ENCODE measurements at regions not wholly inside any gene's neighbourhood (a gene's known extent, or its start where the extent isn't known, plus 50 kb on each side); places are given as distances from the start of the nearest gene placed in this dataset.

DNA sequence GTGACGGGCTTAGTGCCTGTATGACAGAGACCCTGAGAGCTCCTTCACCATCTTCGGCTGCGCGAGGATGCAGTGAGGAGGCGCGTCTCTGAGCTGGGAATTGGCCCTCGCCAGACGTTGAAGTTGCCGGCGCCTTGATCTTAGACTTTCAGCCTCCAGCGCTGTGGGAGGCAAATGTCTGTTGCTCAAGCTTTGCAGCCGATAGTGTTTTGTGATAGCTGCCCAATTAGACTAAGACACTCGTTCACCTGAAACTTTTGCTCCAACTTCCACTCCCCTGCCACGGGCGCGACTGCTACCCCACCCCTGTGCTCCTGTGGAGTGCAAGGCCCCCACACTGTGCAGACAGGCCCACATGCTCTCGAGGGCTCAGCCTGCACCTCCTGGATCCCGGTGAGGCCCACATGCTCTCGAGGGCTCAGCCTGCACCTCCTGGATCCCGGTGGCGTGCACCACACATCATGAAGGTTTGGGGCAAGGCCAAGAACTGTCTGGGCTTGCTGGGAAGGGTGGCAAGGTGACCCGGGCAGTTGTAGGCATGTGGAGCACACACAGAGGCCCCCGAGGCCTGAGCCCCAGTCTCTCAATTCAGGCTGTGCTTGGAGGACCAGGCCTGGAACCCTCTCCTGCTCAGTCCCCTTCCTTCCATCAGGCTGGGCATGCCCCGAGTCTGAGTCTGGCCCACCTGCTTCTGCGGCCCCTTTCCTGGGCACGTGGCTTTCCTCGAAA, 324.6 kb downstream of the TMEM121 start:
- FAIRE-seq, result peak; percentile 87
- no peak for DNase-seq (ENCODE audit: insufficient read length, low spot score)

DNA sequence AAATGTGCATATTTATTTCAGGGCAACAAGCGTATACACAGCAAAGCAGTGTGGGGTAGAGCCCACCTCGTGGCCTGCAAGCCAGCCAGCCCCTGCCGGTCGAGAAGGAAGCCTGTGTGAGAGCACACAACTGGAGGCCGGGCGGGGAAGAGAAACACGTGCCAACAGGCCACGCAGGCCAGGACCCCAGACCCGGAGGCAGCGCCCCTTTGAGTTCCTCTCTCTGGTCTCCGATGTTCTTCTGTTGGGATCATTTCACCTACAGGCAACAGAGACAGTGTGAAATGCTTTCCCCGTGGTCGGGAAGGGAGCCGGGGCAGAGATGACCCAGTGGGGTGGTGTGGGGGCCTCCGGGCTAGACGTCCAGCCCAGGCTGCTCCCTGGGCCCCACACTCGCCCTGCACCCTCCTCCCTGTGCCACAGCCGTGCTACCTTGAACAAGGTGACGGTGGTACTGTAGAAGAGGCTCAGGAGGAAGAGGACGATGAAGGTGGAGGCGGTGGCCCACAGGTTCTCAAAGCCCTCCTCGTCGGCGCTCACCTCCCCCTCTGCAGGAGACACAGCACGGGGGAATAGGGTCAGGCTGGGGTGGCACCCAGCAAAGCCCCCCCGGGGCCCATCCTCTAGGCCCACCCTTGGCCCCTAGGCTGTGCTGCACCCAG, 325.5 kb downstream of the TMEM121 start:
- TF ChIP-seq SPI1 (IDR thresholded peaks at IDR 0.05; ENCODE audit: low read depth, low read length), result no peak
- TF ChIP-seq TAF1 (IDR thresholded peaks at IDR 0.05; ENCODE audit: low read depth, low read length), result no peak
- TF ChIP-seq PAX5 (IDR thresholded peaks at IDR 0.05; ENCODE audit: insufficient read depth, low read length, severe bottlenecking), result no peak
- peak; percentile 68 for TF ChIP-seq POU2F2 (IDR thresholded peaks at IDR 0.05; ENCODE audit: low read depth, low read length)
- peak; percentile 63 for TF ChIP-seq POLR2A (IDR thresholded peaks at IDR 0.05; ENCODE audit: low read depth, low read length)
- TF ChIP-seq POLR2AphosphoS5 (IDR thresholded peaks at IDR 0.05; ENCODE audit: low read depth, low read length), result peak; percentile 70
- FAIRE-seq (peak; percentile 79), DNase-seq (ENCODE audit: insufficient read length, low spot score) (no peak)

More for the DNA sequence above, 324.6 kb downstream of the TMEM121 start:
- peak; percentile 95; the same call in 1 of the 2 replicates for TF ChIP-seq POLR2AphosphoS5 (IDR thresholded peaks at IDR 0.05; ENCODE audit: low read depth, low read length)
- TF ChIP-seq TAF1 (IDR thresholded peaks at IDR 0.05; ENCODE audit: low read depth, low read length), result no peak
- no peak for TF ChIP-seq SPI1 (IDR thresholded peaks at IDR 0.05; ENCODE audit: low read depth, low read length)
- TF ChIP-seq POU2F2 (IDR thresholded peaks at IDR 0.05; ENCODE audit: low read depth, low read length), result 0 out of 2 replicates have a peak, but pooled peaks have one; percentile 51
- TF ChIP-seq POLR2A (IDR thresholded peaks at IDR 0.05; ENCODE audit: low read depth, low read length), result peak; percentile 78
- no peak for TF ChIP-seq PAX5 (IDR thresholded peaks at IDR 0.05; ENCODE audit: insufficient read depth, low read length, severe bottlenecking)

DNA sequence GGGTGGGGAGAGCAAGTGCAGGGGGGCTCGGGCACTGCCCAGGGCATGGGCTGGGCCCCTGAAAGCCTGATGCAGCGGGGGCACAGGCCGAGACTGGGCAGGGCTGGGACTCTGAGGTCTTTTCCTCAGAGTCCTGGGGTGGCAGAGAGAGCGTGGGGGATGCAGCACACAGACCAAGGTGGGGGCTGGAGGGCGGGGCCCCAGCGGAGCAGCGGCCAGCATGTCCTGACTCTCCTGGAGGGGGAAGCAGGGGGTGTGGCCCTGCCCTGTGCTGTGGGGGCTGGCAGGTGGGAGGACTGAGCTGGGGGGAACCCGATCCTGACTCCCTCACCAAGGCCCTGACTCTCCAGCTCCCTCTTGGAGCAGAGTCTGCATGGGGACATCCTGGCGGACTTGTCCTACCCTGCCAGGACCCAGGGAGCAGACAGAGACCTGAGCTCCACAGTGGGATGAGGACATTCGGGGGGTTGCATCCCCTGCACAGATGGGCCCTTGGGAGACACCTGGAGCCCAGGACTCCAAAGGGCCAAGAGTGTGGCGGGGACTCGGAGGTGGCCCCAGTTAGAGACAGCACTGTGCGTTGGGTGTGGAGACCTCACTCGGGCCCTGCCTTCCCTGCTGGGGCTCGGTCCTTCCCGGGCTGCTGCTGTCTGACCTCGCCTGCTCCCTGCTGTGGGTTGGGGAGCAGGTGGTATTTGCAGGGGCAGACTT, 326.1 kb downstream of the TMEM121 start:
- TF ChIP-seq TAF1 (IDR thresholded peaks at IDR 0.05; ENCODE audit: low read depth, low read length) (no peak), POLR2AphosphoS5 (IDR thresholded peaks at IDR 0.05; ENCODE audit: low read depth, low read length) (peak; percentile 98), SPI1 (IDR thresholded peaks at IDR 0.05; ENCODE audit: low read depth, low read length) (no peak), PAX5 (IDR thresholded peaks at IDR 0.05; ENCODE audit: insufficient read depth, low read length, severe bottlenecking) (no peak), POLR2A (IDR thresholded peaks at IDR 0.05; ENCODE audit: low read depth, low read length) (peak; percentile 96), POU2F2 (IDR thresholded peaks at IDR 0.05; ENCODE audit: low read depth, low read length) (peak; percentile 73)
- no peak for DNase-seq (ENCODE audit: insufficient read length, low spot score)
- FAIRE-seq, result no peak

DNA sequence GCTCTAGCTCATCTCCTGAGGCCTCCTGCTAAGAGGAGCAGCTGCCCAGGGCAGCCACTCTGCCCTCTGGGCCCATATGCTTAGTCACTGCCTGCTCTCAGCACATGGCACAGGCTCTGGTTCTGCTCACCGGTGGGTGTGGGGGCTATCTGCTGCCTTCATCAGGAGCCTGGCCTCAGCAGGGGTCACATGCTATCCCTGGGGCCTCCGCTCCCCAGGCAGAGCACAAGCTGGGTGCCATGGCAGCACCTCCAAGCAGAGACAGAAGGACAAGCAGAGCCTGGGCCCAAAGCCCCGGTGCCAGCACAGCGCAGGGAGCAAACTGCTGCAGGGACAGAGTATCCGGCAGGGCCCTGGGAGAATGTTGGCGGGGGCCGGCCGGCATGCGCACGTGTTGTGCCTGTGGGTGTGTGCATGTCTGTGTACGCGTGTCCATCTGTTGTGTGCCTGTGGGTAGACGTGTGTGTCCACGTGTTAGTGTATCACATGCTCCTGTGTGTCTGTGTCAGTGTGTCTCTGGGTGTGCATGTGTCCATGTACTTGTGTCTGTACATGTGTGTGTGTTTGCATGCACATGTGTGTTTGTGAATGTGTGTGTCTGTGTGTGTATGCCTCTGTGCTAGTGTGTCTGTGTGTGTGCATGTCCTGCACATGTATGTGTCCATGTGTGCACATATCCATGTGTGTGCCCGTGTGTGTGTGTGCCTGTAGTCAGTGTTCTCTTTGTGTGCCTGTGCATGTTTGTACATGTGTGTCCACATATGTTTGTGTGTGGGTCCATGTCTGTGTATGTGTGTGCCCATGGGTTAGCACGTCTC, 326.9 kb downstream of the TMEM121 start:
- no peak for DNase-seq (ENCODE audit: insufficient read length, low spot score)
- TF ChIP-seq TAF1 (IDR thresholded peaks at IDR 0.05; ENCODE audit: low read depth, low read length), result peak; percentile 51; the same call in 1 of the 2 replicates
- TF ChIP-seq POLR2A (IDR thresholded peaks at IDR 0.05; ENCODE audit: low read depth, low read length), result peak; percentile 98
- peak; percentile 89 for TF ChIP-seq POU2F2 (IDR thresholded peaks at IDR 0.05; ENCODE audit: low read depth, low read length)
- peak; percentile 98 for TF ChIP-seq POLR2AphosphoS5 (IDR thresholded peaks at IDR 0.05; ENCODE audit: low read depth, low read length)
- no peak for TF ChIP-seq PAX5 (IDR thresholded peaks at IDR 0.05; ENCODE audit: insufficient read depth, low read length, severe bottlenecking)
- no peak for TF ChIP-seq SPI1 (IDR thresholded peaks at IDR 0.05; ENCODE audit: low read depth, low read length)
- FAIRE-seq, result no peak

DNA sequence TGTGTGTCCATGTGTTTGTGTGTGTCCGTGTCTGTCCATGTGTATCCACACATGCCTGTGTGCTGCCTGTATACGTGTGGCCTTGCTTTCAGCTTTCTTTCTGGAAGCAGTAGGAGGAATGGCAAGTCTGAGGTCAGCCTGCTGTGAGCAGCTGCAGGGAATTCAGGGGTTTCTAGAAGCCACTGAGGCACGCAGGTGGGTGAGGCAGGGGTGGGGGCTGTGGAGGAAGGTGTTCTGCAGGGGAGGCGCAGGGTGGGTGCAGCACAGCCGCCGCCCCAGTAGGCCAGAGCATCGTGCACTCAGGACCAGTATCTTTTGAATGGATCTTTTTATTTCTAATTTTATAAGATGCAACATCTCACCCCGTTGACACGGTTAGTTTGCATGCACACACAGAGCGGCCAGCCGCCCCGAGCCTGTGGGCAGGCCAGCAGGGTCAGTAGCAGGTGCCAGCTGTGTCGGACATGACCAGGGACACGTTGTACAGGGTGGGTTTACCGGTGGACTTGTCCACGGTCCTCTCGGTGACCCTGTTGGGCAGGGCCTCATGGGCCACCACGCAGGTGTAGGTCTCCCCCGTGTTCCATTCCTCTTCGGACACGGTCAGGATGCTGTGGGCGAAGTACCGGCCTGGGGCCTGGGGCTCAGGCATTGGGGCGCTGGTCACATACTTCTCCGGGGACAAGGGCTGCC, 327.7 kb downstream of the TMEM121 start:
- DNase-seq (ENCODE audit: insufficient read length, low spot score), result no peak
- TF ChIP-seq POU2F2 (IDR thresholded peaks at IDR 0.05; ENCODE audit: low read depth, low read length) (no peak; the same call in none of the 2 replicates), PAX5 (IDR thresholded peaks at IDR 0.05; ENCODE audit: insufficient read depth, low read length, severe bottlenecking) (no peak), SPI1 (IDR thresholded peaks at IDR 0.05; ENCODE audit: low read depth, low read length) (no peak)
- peak; percentile 83 for FAIRE-seq

DNA sequence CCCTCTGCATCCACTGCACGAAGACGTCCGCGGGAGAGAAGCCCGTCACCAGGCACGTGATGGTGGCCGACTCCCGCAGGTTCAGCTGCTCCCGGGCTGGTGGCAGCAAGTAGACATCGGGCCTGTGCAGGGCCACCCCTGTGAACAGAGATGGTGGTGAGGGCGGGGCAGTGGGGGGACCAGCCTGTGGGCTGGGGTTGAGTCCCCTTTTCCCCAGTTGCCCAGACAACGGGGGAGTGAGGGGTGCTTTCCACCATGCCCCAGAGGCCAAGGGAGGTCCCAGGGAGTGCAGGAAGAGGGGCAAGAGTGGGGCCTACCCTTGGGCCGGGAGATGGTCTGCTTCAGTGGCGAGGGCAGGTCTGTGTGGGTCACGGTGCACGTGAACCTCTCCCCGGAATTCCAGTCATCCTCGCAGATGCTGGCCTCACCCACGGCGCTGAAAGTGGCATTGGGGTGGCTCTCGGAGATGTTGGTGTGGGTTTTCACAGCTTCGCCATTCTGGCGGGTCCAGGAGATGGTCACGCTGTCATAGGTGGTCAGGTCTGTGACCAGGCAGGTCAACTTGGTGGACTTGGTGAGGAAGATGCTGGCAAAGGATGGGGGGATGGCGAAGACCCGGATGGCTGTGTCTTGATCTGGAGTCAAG, 328.3 kb downstream of the TMEM121 start:
- TF ChIP-seq SPI1 (IDR thresholded peaks at IDR 0.05; ENCODE audit: low read depth, low read length) (no peak), TAF1 (IDR thresholded peaks at IDR 0.05; ENCODE audit: low read depth, low read length) (no peak), POLR2A (IDR thresholded peaks at IDR 0.05; ENCODE audit: low read depth, low read length) (peak; percentile 42; the same call in 1 of the 2 replicates), POU2F2 (IDR thresholded peaks at IDR 0.05; ENCODE audit: low read depth, low read length) (no peak), POLR2AphosphoS5 (IDR thresholded peaks at IDR 0.05; ENCODE audit: low read depth, low read length) (peak; percentile 36), PAX5 (IDR thresholded peaks at IDR 0.05; ENCODE audit: insufficient read depth, low read length, severe bottlenecking) (no peak)
- DNase-seq (ENCODE audit: insufficient read length, low spot score) (no peak), FAIRE-seq (no peak)

DNA sequence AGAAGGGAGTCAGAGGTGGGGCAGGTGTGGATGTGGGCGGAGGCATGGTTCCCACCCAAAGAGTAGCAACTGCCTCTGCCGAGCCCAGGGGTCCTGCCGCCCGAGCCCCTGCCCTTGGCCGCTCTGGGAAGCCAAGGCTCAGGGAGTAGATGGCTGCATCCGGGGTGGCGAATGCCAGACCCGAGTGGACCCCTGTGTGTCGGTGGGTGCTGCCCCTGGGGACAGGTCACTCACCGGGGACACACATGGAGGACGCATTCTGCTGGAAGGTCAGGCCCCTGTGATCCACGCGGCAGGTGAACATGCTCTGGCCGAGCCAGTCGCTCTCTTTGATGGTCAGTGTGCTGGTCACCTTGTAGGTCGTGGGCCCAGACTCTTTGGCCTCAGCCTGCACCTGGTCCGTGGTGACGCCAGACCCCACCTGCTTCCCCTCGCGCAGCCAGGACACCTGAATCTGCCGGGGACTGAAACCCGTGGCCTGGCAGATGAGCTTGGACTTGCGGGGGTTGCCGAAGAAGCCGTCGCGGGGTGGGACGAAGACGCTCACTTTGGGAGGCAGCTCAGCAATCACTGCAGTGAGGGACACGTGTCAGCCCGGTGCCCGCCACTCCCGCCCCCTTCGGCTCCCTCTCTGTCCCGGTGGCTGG, 329.0 kb downstream of the TMEM121 start:
- no peak for DNase-seq (ENCODE audit: insufficient read length, low spot score)
- peak; percentile 55; the same call in 1 of the 2 replicates for TF ChIP-seq POU2F2 (IDR thresholded peaks at IDR 0.05; ENCODE audit: low read depth, low read length)
- no peak for TF ChIP-seq PAX5 (IDR thresholded peaks at IDR 0.05; ENCODE audit: insufficient read depth, low read length, severe bottlenecking)
- peak; percentile 69 for TF ChIP-seq POLR2A (IDR thresholded peaks at IDR 0.05; ENCODE audit: low read depth, low read length)
- peak; percentile 78 for TF ChIP-seq POLR2AphosphoS5 (IDR thresholded peaks at IDR 0.05; ENCODE audit: low read depth, low read length)
- FAIRE-seq, result no peak
